OCI-LY1 (cell line): ENCODE measurements at regions not wholly inside any gene's neighbourhood (a gene's known extent, or its start where the extent isn't known, plus 50 kb on each side); places are given as distances from the start of the nearest gene placed in this dataset.

ENCODE experiments used
- H2AFZ ChIP-seq: fragments of 200-600 bp; sonication (generic), shearing (Covaris generic); 2 replicates; pipeline ENCODE4 v1.6.0; 2014; ENCODE audit warnings: antibody characterized with exemption, mild to moderate bottlenecking, low read length
- H3F3A ChIP-seq: fragments of 200-600 bp; sonication (generic), shearing (Covaris generic); 2 replicates; pipeline ENCODE4 v1.6.0; 2014; ENCODE audit warnings: mild to moderate bottlenecking, antibody characterized with exemption, low read length, moderate library complexity; ENCODE audit not compliant: insufficient read depth
- H3K27ac ChIP-seq: fragments of 200-600 bp; sonication (generic); 2 replicates; pipeline ENCODE4 v1.5.1; 2014; ENCODE audit warnings: low read length, mixed run types, mild to moderate bottlenecking, low read depth; ENCODE audit not compliant: poor library complexity, severe bottlenecking
- H3K27me3 ChIP-seq: fragments of 200-600 bp; sonication (generic); 2 replicates; pipeline ENCODE4 v1.6.0; 2014; ENCODE audit warnings: antibody characterized with exemption, mild to moderate bottlenecking, low read length, moderate library complexity; ENCODE audit not compliant: insufficient read depth
- H3K36me3 ChIP-seq: fragments of 200-600 bp; sonication (generic); 2 replicates; pipeline ENCODE4 v1.6.1; 2014; ENCODE audit warnings: mild to moderate bottlenecking, antibody characterized with exemption, low read length, moderate library complexity, mixed read lengths; ENCODE audit not compliant: insufficient read depth
- H3K4me1 ChIP-seq: fragments of 200-600 bp; sonication (generic); 2 replicates; pipeline ENCODE4 v1.5.1; 2014; ENCODE audit warnings: mild to moderate bottlenecking, low read length, moderate library complexity; ENCODE audit not compliant: insufficient read depth, severe bottlenecking
- H3K4me2 ChIP-seq: fragments of 200-600 bp; sonication (generic), shearing (Covaris generic); 2 replicates; pipeline ENCODE4 v1.6.1; 2014; ENCODE audit warnings: low read length
- H3K4me3 ChIP-seq: fragments of 200-600 bp; sonication (generic); 2 replicates; pipeline ENCODE4 v1.5.1; 2014; ENCODE audit warnings: low read length, low read depth, mild to moderate bottlenecking, mixed read lengths; ENCODE audit not compliant: poor library complexity, severe bottlenecking
- H3K79me2 ChIP-seq: fragments of 200-600 bp; shearing (Covaris generic); 2 replicates; pipeline ENCODE4 v1.6.1; 2016; ENCODE audit warnings: mixed run types, low read length, mixed read lengths; ENCODE audit not compliant: insufficient read depth
- H3K9ac ChIP-seq: fragments of 200-600 bp; sonication (generic), shearing (Covaris generic); 2 replicates; pipeline ENCODE4 v1.6.1; 2014; ENCODE audit warnings: mild to moderate bottlenecking, low read length, mixed read lengths
- H3K9me2 ChIP-seq: fragments of 200-600 bp; sonication (generic), shearing (Covaris generic); 2 replicates; pipeline ENCODE4 v1.6.1; 2014; ENCODE audit warnings: low read depth, mild to moderate bottlenecking, low read length, mixed read lengths
- H3K9me3 ChIP-seq: fragments of 200-600 bp; shearing (Covaris generic); 2 replicates; pipeline ENCODE4 v1.6.1; 2014; ENCODE audit warnings: low read length, mixed read lengths
- H4K20me1 ChIP-seq: fragments of 200-600 bp; sonication (generic), shearing (Covaris generic); 2 replicates; pipeline ENCODE4 v1.6.0; 2016; ENCODE audit warnings: mild to moderate bottlenecking, low read length; ENCODE audit not compliant: insufficient read depth
- CTCF ChIP-seq: fragments of 200-600 bp; sonication (generic), shearing (Covaris generic); IDR thresholded peaks from 2 replicates; pipeline ENCODE4 v1.5.1; 2017; ENCODE audit warnings: mild to moderate bottlenecking, antibody characterized with exemption, low read length, moderate library complexity, mixed read lengths
- EZH2 ChIP-seq: fragments of 200-600 bp; sonication (generic), shearing (Covaris generic); IDR thresholded peaks from 2 replicates; pipeline ENCODE4 v1.8.0; 2017; ENCODE audit warnings: borderline replicate concordance, mixed run types, mild to moderate bottlenecking, antibody characterized with exemption, low read length, moderate library complexity, mixed read lengths

- Histone ChIP-seq H3F3A (no peaks in the 10 kb centered on the region), H3K4me1 (no peaks in the 10 kb centered on the region), H2AFZ (no peak overlapping the region), H3K27me3 (no peaks in the 10 kb centered on the region), H3K36me3 (no peaks in the 10 kb centered on the region), H3K4me2 (no peak overlapping the region), H3K79me2 (no peaks in the 10 kb centered on the region), H3K9me2 (no peaks in the 10 kb centered on the region), H4K20me1 (no peaks in the 10 kb centered on the region), H3K9ac (no peak overlapping the region), H3K9me3 (no peaks in the 10 kb centered on the region), H3K27ac (no peak overlapping the region), H3K4me3 (no peak overlapping the region)
- TF ChIP-seq CTCF (no peak), EZH2 (no peak)
These were observed 536.3 kb upstream of the TNP1 start for GRCh38 chr2:217396165-217396564.

GRCh38 chr2:217394510-217395351, 534.9 kb upstream of the TNP1 start:
- no peaks in the 10 kb centered on the region for H4K20me1 ChIP-seq
- H3K27me3 ChIP-seq, result no peaks in the 10 kb centered on the region
- H3K4me2 ChIP-seq, result no peak overlapping the region
- H3K9me3 ChIP-seq, result no peaks in the 10 kb centered on the region
- no peaks in the 10 kb centered on the region for H3F3A ChIP-seq
- no peak overlapping the region for H3K4me3 ChIP-seq
- no peaks in the 10 kb centered on the region for H3K79me2 ChIP-seq
- no peak overlapping the region for H2AFZ ChIP-seq
- no peaks in the 10 kb centered on the region for H3K9me2 ChIP-seq
- TF ChIP-seq EZH2, result no peak
- TF ChIP-seq CTCF, result no peak
- no peak overlapping the region for H3K27ac ChIP-seq
- H3K9ac ChIP-seq, result no peak overlapping the region
- H3K4me1 ChIP-seq, result no peaks in the 10 kb centered on the region
- H3K36me3 ChIP-seq, result no peaks in the 10 kb centered on the region

- H3K9ac ChIP-seq, result no peak overlapping the region
These were observed 533.7 kb upstream of the TNP1 start for GRCh38 chr2:217393585-217394032.

More at GRCh38 chr2:217393585-217394032, 533.7 kb upstream of the TNP1 start:
- Histone ChIP-seq H3K9me2 (no peaks in the 10 kb centered on the region), H4K20me1 (no peaks in the 10 kb centered on the region), H3K4me2 (no peak overlapping the region), H3F3A (no peaks in the 10 kb centered on the region), H3K4me1 (no peaks in the 10 kb centered on the region), H3K4me3 (no peak overlapping the region), H3K9me3 (no peaks in the 10 kb centered on the region), H3K79me2 (no peaks in the 10 kb centered on the region), H3K27me3 (no peaks in the 10 kb centered on the region), H2AFZ (no peak overlapping the region), H3K27ac (no peak overlapping the region), H3K36me3 (no peaks in the 10 kb centered on the region)
- TF ChIP-seq CTCF (no peak), EZH2 (no peak)
